ENCODE measurements at regions not wholly inside any gene's neighbourhood (a gene's known extent, or its start where the extent isn't known, plus 50 kb on each side); places are given as distances from the start of the nearest gene placed in this dataset.

DNA sequence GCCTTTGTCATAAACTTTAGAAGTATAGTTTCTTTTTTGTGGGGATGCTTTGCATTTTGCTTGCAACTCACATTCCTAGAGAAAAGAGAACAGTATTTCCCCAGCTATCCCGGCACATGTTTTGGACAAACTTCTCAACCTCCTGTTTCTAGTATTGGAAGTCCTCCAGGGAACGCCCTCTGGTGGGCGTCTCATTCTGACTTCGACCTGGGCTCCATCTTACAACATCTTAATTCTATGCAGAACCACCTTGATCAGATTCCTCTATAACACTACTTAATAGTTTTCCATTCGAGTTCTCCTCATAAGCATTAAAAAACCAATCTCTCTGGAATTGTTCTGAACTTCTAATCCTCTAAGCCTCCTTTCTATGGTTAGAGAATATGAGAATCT lies 139.5 kb upstream of the FZD8 start:
- H3K4me3 Mint-ChIP-seq, result no peak overlapping the region
- peaks cover 7% of the 10 kb centered on the region for H3K27me3 Mint-ChIP-seq
- no peak overlapping the region for H3K27ac ChIP-seq (ENCODE audit: low read length in 2 of 2)
- H3K4me1 ChIP-seq (ENCODE audit: control insufficient read depth in 2 of 2, insufficient read depth in 2 of 2, low read length in 2 of 2), result no peaks in the 10 kb centered on the region
- ChIA-PET CTCF (interaction anchor here (1.1 to 2.2 kb wide), 3 partner anchors 145 to 662 kb away, joined by 3 to 16 read pairs (median 5); no protein-coding TSS in a partner anchor), POLR2A (no interaction called here)
- H3K9ac ChIP-seq (ENCODE audit: low read length), result no peak overlapping the region
- intact Hi-C loops (cut with micrococcal nuclease), result loop anchor here (1.0 kb wide), 1 partner anchor 146 kb away; no protein-coding TSS in a partner anchor
- no peaks in the 10 kb centered on the region for H3K27me3 ChIP-seq (replicated peaks in 1 of 4; ENCODE audit: control extremely low read depth in 1 of 4, control insufficient read depth in 3 of 4, insufficient read depth in 4 of 4, low read length in 3 of 4)
- H3K4me3 ChIP-seq (ENCODE audit: control extremely low read depth in 1 of 5, extremely low read depth in 1 of 5, insufficient read depth in 1 of 5, low read depth in 2 of 5, low read length in 4 of 5), result no peak overlapping the region
- no peak overlapping the region for H3K27ac Mint-ChIP-seq
- no peaks in the 10 kb centered on the region for H4K20me1 ChIP-seq (ENCODE audit: control insufficient read depth, insufficient read depth, low read length, poor library complexity, severe bottlenecking)
- peaks cover 0 to 9% (median 0%) of the 10 kb centered on the region in 3 donors for H3K9me3 ChIP-seq (ENCODE audit: control extremely low read depth in 1 of 3, control insufficient read depth in 2 of 3, insufficient read depth in 1 of 3, low read length in 2 of 3)
- DNase-seq (peak; percentile 8), ATAC-seq (ENCODE audit: low read depth) (no peak)
- H2AFZ ChIP-seq (ENCODE audit: insufficient read depth, low read depth, low read length, poor library complexity, severe bottlenecking), result no peak overlapping the region
- H3K9me3 Mint-ChIP-seq (ENCODE audit: insufficient read depth), result peaks cover 1% of the 10 kb centered on the region
- H3K4me1 Mint-ChIP-seq, result no peaks in the 10 kb centered on the region
- TF ChIP-seq EZH2 (IDR thresholded peaks at IDR 0.05; ENCODE audit: borderline replicate concordance, insufficient read depth, low read depth, low read length, poor library complexity, severe bottlenecking), result no peak
- no peak overlapping the region for H3K4me2 ChIP-seq (replicated peaks; ENCODE audit: low read depth, low read length, poor library complexity, severe bottlenecking)
- no peaks in the 10 kb centered on the region for H3K36me3 ChIP-seq (replicated peaks in 1 of 2; ENCODE audit: control extremely low read depth in 1 of 2, control insufficient read depth in 1 of 2, extremely low read depth in 1 of 2, insufficient read depth in 2 of 2, low read length in 1 of 2)
- 92% methylated on average over 4 of the region's 5 CpGs for WGBS (ENCODE audit: insufficient coverage)
- H3K79me2 ChIP-seq (ENCODE audit: control insufficient read depth, insufficient read depth, low read length), result no peaks in the 10 kb centered on the region

DNA sequence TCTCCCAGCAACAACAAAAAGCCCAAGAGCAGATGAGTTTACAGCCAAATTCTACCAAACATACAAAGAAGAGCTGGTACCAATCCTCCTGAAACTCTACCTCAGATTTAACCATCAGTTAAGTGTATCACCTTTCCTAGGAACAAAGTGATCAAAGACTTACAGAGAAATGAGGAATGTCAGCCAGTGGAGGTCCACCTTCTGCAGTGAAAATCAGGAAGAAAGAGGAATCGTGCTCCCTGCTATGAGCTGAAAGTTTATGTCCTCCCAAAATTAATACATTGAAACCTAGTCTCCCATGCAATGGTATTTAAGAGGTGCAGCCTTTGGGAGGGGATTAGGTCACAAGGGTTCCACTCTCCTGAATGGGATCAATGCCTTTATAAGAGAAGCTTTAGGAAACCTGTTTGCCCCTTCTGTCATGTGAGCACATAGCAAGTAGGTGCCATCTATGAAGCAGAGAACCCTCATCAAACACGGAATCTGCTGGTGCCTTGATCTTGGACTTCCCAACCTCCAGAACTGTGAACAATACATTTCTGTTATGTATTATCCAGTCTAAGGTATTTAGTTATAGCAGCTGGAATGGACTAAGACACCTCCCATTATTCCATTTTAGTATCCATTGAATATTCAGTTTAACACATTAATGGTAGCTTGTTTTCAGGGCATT lies 139.0 kb upstream of the FZD8 start:
- Histone ChIP-seq H3K4me1 (ENCODE audit: control insufficient read depth in 2 of 2, insufficient read depth in 2 of 2, low read length in 2 of 2) (no peaks in the 10 kb centered on the region), H3K27me3 (replicated peaks in 1 of 4; ENCODE audit: control extremely low read depth in 1 of 4, control insufficient read depth in 3 of 4, insufficient read depth in 4 of 4, low read length in 3 of 4) (no peaks in the 10 kb centered on the region), H3K4me3 (ENCODE audit: control extremely low read depth in 1 of 5, extremely low read depth in 1 of 5, insufficient read depth in 1 of 5, low read depth in 2 of 5, low read length in 4 of 5) (no peak overlapping the region), H3K79me2 (ENCODE audit: control insufficient read depth, insufficient read depth, low read length) (no peaks in the 10 kb centered on the region), H2AFZ (ENCODE audit: insufficient read depth, low read depth, low read length, poor library complexity, severe bottlenecking) (no peak overlapping the region), H4K20me1 (ENCODE audit: control insufficient read depth, insufficient read depth, low read length, poor library complexity, severe bottlenecking) (no peaks in the 10 kb centered on the region), H3K9ac (ENCODE audit: low read length) (no peak overlapping the region), H3K9me3 (ENCODE audit: control extremely low read depth in 1 of 3, control insufficient read depth in 2 of 3, insufficient read depth in 1 of 3, low read length in 2 of 3) (peaks cover 0 to 6% (median 0%) of the 10 kb centered on the region in 3 donors), H3K36me3 (replicated peaks in 1 of 2; ENCODE audit: control extremely low read depth in 1 of 2, control insufficient read depth in 1 of 2, extremely low read depth in 1 of 2, insufficient read depth in 2 of 2, low read length in 1 of 2) (no peaks in the 10 kb centered on the region), H3K4me2 (replicated peaks; ENCODE audit: low read depth, low read length, poor library complexity, severe bottlenecking) (no peak overlapping the region), H3K27ac (ENCODE audit: low read length in 2 of 2) (no peak overlapping the region)
- WGBS (ENCODE audit: insufficient coverage), result no CpG with 5 or more reads among the region's 2 CpGs
- Mint-ChIP-seq H3K4me3 (no peak overlapping the region), H3K27me3 (peaks cover 7% of the 10 kb centered on the region), H3K9me3 (ENCODE audit: insufficient read depth) (no peaks in the 10 kb centered on the region), H3K4me1 (no peaks in the 10 kb centered on the region), H3K27ac (no peak overlapping the region)
- ATAC-seq (ENCODE audit: low read depth) (no peak), DNase-seq (no peak)
- CTCF ChIA-PET, result interaction anchor here (1.1 to 2.2 kb wide), 3 partner anchors 145 to 661 kb away, joined by 3 to 16 read pairs (median 5); no protein-coding TSS in a partner anchor
- POLR2A ChIA-PET, result no interaction called here
- intact Hi-C loops (cut with micrococcal nuclease), result loop anchor here (1.0 kb wide), 1 partner anchor 146 kb away; no protein-coding TSS in a partner anchor
- TF ChIP-seq CTCF (IDR thresholded peaks at IDR 0.05), result no peak
- TF ChIP-seq EZH2 (IDR thresholded peaks at IDR 0.05; ENCODE audit: borderline replicate concordance, insufficient read depth, low read depth, low read length, poor library complexity, severe bottlenecking), result no peak

Data from B cell (primary cell).